ENCODE measurements at regions not wholly inside any gene's neighbourhood (a gene's known extent, or its start where the extent isn't known, plus 50 kb on each side); places are given as distances from the start of the nearest gene placed in this dataset.

DNA sequence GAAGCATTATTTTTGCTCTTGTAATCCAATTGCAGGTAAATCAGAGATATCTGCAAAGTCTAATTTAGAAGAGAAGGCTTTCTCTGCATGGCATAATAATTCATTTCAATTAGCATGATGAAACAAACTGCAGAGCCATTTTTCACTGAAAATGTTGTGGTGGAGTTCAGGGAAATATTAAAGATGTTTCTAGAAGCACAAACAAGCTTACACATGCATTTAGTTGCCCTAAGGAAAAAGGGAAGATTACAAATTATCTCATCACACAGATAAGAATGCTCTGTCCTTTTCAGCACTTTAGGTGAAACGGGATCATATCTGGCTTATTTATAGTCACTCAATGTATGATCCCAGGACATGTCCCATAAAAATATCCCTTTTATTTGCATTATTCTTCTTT, 252.1 kb upstream of the TANK start:
- no peak for TF ChIP-seq ZNF274 (IDR thresholded peaks at IDR 0.05; ENCODE audit: low read depth, low read length)
- TF ChIP-seq SUZ12 (IDR thresholded peaks at IDR 0.05; ENCODE audit: extremely low read depth, insufficient read depth, insufficient read length) = no peak
